Keratinocyte (primary cell): ENCODE measurements at regions not wholly inside any gene's neighbourhood (a gene's known extent, or its start where the extent isn't known, plus 50 kb on each side); places are given as distances from the start of the nearest gene placed in this dataset.

Experiments used
- DNase-seq: peaks from one replicate; pipeline ENCODE4 v3.0.0-alpha.2; 2011; ENCODE audit warnings: low read depth, missing footprints, low spot score
- FAIRE-seq: peaks from 2 replicates; lab custom pipeline; 2011; peaks lifted over from hg19 to GRCh38; lab: Jason Lieb, UNC
- H2AFZ ChIP-seq: 2 replicates; pipeline ENCODE4 v1.6.0; 2012; ENCODE audit warnings: low read length, control low read depth, inconsistent platforms; ENCODE audit not compliant: control insufficient read depth
- H3K27ac ChIP-seq: 2 replicates; pipeline ENCODE4 v1.5.1; 2011; ENCODE audit warnings: low read length; ENCODE audit not compliant: control insufficient read depth, insufficient read depth
- H3K27me3 ChIP-seq: 3 replicates; pipeline ENCODE4 v1.6.0; 2011; ENCODE audit warnings: low read length; ENCODE audit not compliant: control insufficient read depth, insufficient read depth; ENCODE audit errors: extremely low read depth
- H3K36me3 ChIP-seq, 2 experiments: 2 replicates in 1 of 2; 3 replicates in 1 of 2; pipeline ENCODE4 v1.5.1; 2011; ENCODE audit warnings: low read length in 2 of 2, mild to moderate bottlenecking in 1 of 2; ENCODE audit not compliant: control insufficient read depth in 2 of 2, insufficient read depth in 2 of 2; ENCODE audit errors: extremely low read depth in 1 of 2
- H3K4me1 ChIP-seq: 3 replicates; pipeline ENCODE4 v1.5.1; 2011; ENCODE audit warnings: low read length; ENCODE audit not compliant: control insufficient read depth, insufficient read depth; ENCODE audit errors: extremely low read depth
- H3K4me2 ChIP-seq: 3 replicates; pipeline ENCODE4 v1.6.0; 2011; ENCODE audit warnings: low read depth, low read length; ENCODE audit not compliant: control insufficient read depth, insufficient read depth; ENCODE audit errors: extremely low read depth
- H3K4me3 ChIP-seq, 3 experiments: fragments of 200-600 bp in 1 of 3; sonication (generic) in 1 of 3; 2 replicates in 2 of 3; 3 replicates in 1 of 3; pipeline ENCODE4 v1.5.1; 2011 to 2016; ENCODE audit warnings: low read length in 3 of 3, mild to moderate bottlenecking in 3 of 3, control low read depth in 2 of 3, inconsistent platforms in 1 of 3, low read depth in 1 of 3, mixed read lengths in 1 of 3, mixed run types in 1 of 3, moderate library complexity in 1 of 3; ENCODE audit not compliant: control insufficient read depth in 2 of 3, insufficient read depth in 2 of 3; ENCODE audit errors: extremely low read depth in 1 of 3
- H3K79me2 ChIP-seq: 2 replicates; pipeline ENCODE4 v1.6.0; 2012; ENCODE audit warnings: low read length; ENCODE audit not compliant: control insufficient read depth, insufficient read depth
- H3K9ac ChIP-seq: 3 replicates; pipeline ENCODE4 v1.6.0; 2011; ENCODE audit warnings: low read length; ENCODE audit not compliant: control insufficient read depth, insufficient read depth; ENCODE audit errors: extremely low read depth
- H3K9me1 ChIP-seq: 3 replicates; pipeline ENCODE4 v1.6.0; 2011; ENCODE audit warnings: low read length; ENCODE audit not compliant: control insufficient read depth, insufficient read depth; ENCODE audit errors: extremely low read depth
- H3K9me3 ChIP-seq: 2 replicates; pipeline ENCODE4 v1.5.1; 2012; ENCODE audit warnings: low read depth, low read length; ENCODE audit not compliant: control insufficient read depth
- H4K20me1 ChIP-seq: 3 replicates; pipeline ENCODE4 v1.6.0; 2011; ENCODE audit warnings: low read length; ENCODE audit not compliant: control insufficient read depth, insufficient read depth; ENCODE audit errors: extremely low read depth
- CTCF ChIP-seq, 3 experiments: IDR thresholded peaks in 1 of 3; conservative IDR thresholded peaks in 1 of 3; optimal IDR thresholded peaks in 1 of 3; 2 replicates in 2 of 3; 3 replicates in 1 of 3; pipeline versions ENCODE3 to v1.5.1; 2011; ENCODE audit warnings: low read length in 3 of 3, mild to moderate bottlenecking in 3 of 3, moderate library complexity in 2 of 3, control low read depth in 1 of 3, inconsistent platforms in 1 of 3; ENCODE audit not compliant: insufficient read depth in 2 of 3; ENCODE audit errors: extremely low read depth in 1 of 3
- EZH2 ChIP-seq: IDR thresholded peaks from one replicate; pipeline ENCODE4 v1.6.1; 2012; ENCODE audit warnings: inconsistent platforms, mild to moderate bottlenecking, low read length, moderate library complexity
- dilution Hi-C: fragments of 300-500 bp; cut with MboI; formaldehyde crosslinking; loops from one replicate; pipeline ENCODE4 v1.7.0; 2020; ENCODE audit warnings: low sequenced_read_pairs; ENCODE audit not compliant: extremely low pct_ligation_motif_present

GRCh38 chr7:115662676-115663075 is 367.9 kb downstream of the TFEC start:
- no peaks in the 10 kb centered on the region for H4K20me1 ChIP-seq
- no peak for FAIRE-seq

GRCh38 chr7:115662120-115662519 is 368.4 kb downstream of the TFEC start:
- TF ChIP-seq EZH2 (no peak), CTCF (optimal IDR thresholded peaks at IDR 0.05 in 1 of 3, IDR thresholded peaks at IDR 0.05 in 1 of 3, conservative IDR thresholded peaks at IDR 0.05 in 1 of 3; ENCODE audit: extremely low read depth in 1 of 3, insufficient read depth in 2 of 3, low read length in 3 of 3) (no peak)
- Histone ChIP-seq H3K4me2 (no peak overlapping the region), H4K20me1 (no peaks in the 10 kb centered on the region), H3K9me1 (no peaks in the 10 kb centered on the region), H3K27me3 (no peaks in the 10 kb centered on the region), H3K9ac (no peak overlapping the region), H3K27ac (no peak overlapping the region), H3K9me3 (no peaks in the 10 kb centered on the region), H3K79me2 (no peaks in the 10 kb centered on the region), H3K4me3 (no peak overlapping the region), H3K4me1 (no peaks in the 10 kb centered on the region), H3K36me3 (no peaks in the 10 kb centered on the region), H2AFZ (no peak overlapping the region)
- DNase-seq (no peak), FAIRE-seq (no peak)
- dilution Hi-C loops: no loop called here

More at GRCh38 chr7:115662676-115663075, 367.9 kb downstream of the TFEC start:
- TF ChIP-seq EZH2 (no peak), CTCF (optimal IDR thresholded peaks at IDR 0.05 in 1 of 3, IDR thresholded peaks at IDR 0.05 in 1 of 3, conservative IDR thresholded peaks at IDR 0.05 in 1 of 3; ENCODE audit: extremely low read depth in 1 of 3, insufficient read depth in 2 of 3, low read length in 3 of 3) (no peak)
- H3K9me3 ChIP-seq: no peaks in the 10 kb centered on the region
- H3K27ac ChIP-seq: no peak overlapping the region
- H3K4me1 ChIP-seq: no peaks in the 10 kb centered on the region
- H3K4me2 ChIP-seq: no peak overlapping the region
- no peaks in the 10 kb centered on the region for H3K79me2 ChIP-seq
- no peak overlapping the region for H2AFZ ChIP-seq
- no peaks in the 10 kb centered on the region for H3K9me1 ChIP-seq
- H3K36me3 ChIP-seq: no peaks in the 10 kb centered on the region
- no peaks in the 10 kb centered on the region for H3K27me3 ChIP-seq
- dilution Hi-C loops: no loop called here
- no peak overlapping the region for H3K4me3 ChIP-seq
- DNase-seq: no peak
- H3K9ac ChIP-seq: no peak overlapping the region
